ENCODE measurements at regions not wholly inside any gene's neighbourhood (a gene's known extent, or its start where the extent isn't known, plus 50 kb on each side); places are given as distances from the start of the nearest gene placed in this dataset.
"Not testable (repeated sequence)": the region's sequence is repeated elsewhere in the genome, so short reads cannot be mapped to it uniquely, and the experiment has no call there.

DNA sequence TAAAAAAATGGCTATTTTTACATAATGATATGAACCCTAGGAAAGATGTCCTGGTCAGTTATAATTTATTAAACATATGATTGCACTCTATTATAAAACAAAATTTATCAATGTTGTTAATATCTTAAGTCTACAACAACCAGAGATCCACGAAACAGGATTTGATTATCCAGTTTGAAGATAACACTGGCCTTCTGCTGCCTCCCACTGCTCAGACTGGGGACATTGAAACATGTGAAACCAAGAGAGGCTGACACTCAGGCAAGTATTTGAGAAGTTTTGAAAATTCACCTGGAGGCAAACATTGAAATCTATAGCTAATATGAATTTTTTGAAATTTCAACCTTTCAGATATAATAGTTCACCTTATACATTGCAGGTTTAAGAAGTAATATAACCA, 219.3 kb upstream of the HSF2 start:
- no peak for DNase-seq (ENCODE audit: low spot score)

DNA sequence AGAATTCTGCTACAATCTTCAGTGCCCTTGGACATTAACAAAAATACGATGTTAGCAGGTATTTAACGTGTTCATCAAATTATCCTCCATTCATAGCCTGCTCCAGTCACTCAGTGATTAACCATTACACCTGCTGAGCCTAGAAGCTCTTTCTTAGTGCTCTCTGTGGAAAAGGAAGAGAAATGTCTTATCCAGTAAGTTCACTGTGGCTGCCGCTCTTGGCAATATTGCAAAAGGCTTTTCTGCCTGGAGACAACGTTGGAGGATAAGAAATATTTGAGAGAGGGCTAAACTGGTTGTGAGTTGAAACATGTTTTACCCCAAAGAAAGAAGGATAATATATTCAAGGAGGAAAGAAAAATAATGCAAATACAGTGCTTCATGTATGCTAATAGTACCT, 217.4 kb upstream of the HSF2 start:
- DNase-seq (ENCODE audit: low spot score), result no peak

DNA sequence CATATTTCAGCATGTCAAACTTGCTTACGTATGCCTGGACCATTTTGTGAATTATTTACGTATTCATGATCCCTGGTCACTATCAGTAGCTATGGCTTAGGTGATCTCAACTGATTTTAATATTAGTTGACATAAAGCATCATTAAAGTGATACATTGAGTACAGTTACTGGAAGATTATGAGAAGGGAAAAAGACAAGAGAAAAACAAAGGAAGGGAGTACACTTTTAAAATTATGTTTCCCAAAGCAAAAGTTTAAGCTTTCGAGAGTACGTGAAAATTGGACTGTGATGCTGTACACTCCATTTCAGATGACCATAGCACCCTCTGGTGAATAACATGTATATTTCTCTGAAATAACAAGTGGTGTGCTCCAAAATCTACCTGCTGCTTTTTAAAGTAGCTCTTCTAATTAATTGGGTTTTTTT, 215.0 kb upstream of the HSF2 start:
- no peak for DNase-seq (ENCODE audit: low spot score)

DNA sequence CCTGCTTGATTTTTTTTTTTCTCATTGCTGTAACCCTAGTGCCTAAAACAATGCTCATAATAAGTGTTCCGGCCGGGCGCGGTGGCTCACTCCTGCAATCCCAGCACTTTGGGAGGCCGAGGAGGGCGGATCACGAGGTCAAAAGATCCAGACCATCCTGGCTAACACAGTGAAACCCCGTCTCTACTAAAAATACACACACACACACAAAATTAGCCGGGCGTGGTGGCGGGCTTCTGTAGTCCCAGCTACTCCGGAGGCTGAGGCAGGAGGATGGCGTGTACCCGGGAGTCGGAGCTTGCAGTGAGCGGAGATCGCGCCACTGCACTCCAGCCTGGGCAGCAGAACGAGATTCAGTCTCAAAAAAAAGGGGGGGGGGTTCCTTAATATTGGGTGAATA, 214.0 kb upstream of the HSF2 start:
- DNase-seq (ENCODE audit: low spot score), result not testable (repeated sequence)

DNA sequence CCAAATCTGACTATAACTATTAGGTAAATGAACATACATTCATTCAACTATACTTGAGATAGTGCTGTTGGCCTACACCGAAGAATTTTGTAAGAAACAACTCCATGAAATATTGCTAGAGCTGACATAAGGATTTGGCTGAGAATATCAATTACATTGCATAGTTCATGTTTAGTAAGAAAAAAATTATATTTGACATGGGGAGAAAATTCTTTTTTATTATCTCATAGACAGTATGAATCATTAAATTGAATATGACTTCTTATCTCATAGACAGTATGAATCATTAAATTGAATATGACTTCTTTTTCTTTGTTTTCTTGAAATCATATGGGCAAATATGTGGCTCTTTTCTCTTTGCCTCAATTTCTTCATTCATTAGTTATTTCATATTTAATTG, 212.3 kb upstream of the HSF2 start:
- DNase-seq (ENCODE audit: low spot score), result no peak

DNA sequence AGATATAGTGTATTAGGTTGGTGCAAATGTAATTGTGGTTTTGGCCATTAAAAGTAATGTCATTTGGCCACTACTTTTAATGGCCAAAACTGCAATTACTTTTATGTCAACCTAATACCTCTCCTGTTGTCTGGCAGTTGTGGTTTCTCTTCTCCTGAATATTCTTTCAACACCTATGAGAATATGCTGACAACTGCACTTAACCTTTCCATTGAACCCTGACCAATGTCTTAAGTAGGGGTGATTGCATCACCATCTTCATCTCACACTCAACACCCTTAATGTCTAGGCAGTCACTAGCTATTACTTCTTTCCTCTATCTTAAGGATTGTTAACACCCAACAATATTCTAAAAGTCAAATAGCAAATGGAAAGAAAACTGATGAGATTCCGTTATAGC, 200.5 kb upstream of the HSF2 start:
- no peak for DNase-seq (ENCODE audit: low spot score)

DNA sequence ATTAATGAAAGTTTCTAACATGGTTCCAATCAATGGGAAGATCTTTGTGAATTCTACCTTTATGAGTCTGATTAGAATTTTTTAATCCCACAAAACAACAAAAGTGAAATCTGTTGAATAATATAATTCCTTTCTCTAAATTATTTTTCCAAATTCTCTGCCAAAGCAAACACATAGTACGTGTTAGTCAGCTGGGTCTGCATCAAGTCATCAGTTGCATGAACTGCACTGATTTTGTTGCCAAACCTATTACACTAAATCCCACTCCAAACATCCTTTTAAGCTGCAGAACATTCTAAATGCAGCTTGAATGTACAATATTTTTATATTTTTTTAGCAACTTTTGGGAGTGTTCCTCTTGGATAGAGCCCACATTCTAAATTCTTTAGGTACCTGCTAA, 199.0 kb upstream of the HSF2 start:
- DNase-seq (ENCODE audit: low spot score), result no peak

DNA sequence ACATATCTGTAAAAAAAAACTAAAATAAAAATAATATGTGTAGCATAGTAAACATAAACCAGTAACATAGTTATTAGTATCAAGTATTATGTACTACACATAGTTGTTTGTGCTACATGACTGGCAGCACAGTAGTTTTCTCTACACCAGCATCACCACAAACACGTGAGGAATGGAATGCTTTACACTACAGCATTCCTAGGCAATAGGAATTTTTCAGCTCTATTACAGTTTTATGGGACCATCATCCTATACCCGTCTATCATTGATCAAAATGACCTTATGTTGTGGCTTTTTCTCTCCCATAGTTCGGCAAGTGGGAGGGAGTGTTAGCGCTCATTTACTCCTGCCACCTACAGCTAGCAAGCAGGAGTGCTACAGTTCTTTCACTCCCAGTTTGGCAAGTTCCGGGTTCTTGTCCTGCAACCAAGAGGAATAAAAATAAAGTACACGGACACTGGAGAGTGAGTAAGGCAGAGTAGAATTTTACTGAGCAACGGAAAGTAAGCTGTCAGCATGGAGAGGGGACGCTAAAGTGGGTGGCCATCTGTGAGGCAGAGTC, 196.8 kb upstream of the HSF2 start:
- DNase-seq (ENCODE audit: low spot score), result no peak

DNA sequence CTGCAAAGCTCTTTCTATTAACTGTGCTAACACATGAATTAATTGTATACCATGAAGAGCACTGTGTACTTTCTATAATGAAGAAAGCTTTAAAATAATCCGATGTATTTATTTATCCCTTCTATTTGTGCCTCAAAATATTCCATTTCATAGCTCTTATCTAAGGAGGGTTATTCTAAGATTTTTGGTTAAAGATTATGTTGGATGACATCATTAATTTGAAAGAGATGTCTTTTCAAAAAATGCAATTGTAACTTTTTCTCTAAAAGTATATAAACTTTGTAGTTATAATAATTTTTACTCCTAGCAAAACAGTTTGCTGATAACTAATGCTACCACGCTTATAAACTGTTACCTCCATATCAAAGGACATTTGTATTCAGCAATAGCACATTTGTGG, 192.4 kb upstream of the HSF2 start:
- no peak for DNase-seq (ENCODE audit: low spot score)

DNA sequence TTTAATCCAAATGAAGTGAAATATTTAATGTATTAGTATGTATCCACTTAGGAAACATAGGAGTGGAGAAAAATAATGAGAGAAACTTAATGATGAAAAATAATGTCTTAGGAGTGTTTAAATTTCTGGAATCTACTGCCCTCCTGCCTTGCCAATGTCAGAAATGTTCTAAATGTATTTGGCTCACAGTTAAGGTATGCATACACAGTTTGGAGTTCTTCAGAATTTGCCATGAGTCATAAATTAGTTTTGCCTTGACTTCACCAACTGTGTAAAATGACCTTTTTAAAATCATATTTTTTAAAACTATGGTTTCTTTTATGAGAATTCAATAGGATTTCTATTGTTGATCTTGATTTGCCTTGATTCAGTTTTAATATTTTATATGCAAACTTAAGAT, 191.7 kb upstream of the HSF2 start:
- no peak for DNase-seq (ENCODE audit: low spot score)

DNA sequence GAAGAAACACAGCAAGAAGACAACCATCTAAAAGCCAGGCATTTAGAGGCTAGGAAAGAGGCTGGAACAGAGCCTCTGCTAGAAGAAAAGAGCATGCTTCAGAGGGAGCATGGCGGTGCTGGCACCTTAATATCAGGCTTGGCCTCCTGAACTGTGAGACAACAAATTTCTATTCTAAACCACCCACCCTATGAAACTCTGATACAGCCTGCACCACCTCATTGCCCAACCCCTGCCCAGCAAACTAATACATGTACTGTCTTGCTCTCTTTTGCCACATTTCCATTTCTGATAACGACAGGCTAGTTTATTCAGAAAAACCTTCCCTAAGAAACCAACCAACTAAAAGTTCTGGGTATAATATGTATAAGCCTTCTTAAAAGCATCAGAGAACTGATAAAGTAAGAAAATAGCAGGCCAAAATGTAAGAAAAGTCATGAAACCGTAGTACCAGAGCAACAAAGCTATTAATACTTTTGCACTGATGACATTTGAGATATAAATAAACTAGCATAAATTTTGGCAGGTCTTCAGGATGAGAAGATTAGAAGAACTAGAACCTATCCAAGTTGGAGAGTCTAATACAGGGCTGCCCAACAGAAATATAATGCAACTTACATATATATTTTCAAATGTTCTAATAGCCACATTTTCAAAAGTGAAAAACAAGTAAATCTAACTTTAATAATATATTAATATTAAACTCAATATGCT, 184.7 kb upstream of the HSF2 start:
- DNase-seq (ENCODE audit: low spot score), result no peak

DNA sequence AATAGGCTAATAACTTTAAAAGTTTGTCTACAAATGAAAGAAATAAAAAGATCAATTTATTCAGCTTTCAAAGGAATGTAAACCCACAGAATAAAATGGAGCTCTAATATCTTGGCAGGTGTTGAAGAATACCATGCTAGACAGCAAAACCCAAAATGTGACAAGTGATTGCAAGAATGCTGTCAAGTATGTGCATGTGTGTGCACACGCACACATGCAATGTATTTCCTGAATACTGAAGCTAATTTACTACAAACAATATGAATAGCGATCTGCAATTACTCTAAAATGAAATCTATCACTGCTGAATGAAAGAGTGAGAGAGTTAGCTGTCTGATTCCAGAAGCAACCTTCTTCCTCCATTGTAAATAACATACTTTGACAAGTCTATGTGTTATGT, 179.2 kb upstream of the HSF2 start:
- DNase-seq (ENCODE audit: low spot score), result no peak

DNA sequence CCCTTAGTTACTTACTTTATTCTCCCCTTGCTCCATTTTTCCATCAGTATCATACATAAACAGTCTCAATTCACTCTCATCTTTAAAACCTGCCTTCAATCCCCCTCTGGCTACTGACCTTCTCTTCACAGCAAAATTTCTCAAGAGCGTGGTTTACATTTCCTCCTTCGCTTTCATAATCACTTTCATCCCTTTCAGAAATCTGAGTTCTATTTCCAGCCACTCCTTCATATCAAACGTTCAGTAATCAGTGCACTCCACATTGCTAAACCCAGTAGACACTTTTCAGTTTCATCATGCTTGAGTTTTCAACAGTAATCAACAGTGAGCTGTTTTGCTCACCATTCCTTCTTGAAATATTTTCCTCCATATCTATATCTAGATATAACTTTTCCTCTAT, 176.7 kb upstream of the HSF2 start:
- DNase-seq (ENCODE audit: low spot score), result no peak

DNA sequence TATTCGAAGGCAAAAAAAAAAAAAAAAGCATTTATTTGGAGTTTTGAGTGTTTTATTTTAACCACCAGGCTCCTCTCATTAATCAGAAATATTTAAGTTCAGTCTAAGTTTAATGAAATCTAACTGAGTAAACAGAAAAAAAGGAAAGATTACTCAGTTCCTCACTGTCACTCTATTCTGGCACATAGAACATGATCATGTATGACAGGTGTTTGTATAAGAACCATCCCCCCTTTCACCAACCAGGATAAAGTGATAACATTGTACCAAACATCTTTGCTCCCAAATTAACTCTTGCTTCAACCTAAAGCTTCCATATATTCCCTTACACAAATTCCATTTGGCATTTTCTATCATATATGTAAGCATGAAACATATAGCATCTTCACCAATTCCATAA, 176.2 kb upstream of the HSF2 start:
- no peak for DNase-seq (ENCODE audit: low spot score)

DNA sequence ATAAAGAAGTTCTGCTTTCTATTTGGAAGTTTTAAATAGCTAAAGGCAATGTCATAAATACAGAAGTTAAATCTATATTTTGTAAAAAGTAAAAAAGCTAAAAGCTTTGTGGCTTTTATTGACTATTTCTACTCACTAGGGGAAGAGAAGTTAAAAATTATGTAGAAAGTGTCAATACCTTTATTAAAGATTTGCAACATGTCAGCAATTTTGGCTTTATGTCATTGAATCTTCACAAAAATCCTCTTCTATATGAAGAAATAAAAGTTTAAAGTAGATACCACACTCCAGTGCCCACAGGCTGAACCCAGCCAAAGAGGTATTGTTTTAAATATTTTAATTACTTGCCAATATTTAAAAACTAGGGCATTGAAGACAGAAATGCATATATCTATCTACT, 160.6 kb upstream of the HSF2 start:
- DNase-seq (ENCODE audit: low spot score), result no peak

DNA sequence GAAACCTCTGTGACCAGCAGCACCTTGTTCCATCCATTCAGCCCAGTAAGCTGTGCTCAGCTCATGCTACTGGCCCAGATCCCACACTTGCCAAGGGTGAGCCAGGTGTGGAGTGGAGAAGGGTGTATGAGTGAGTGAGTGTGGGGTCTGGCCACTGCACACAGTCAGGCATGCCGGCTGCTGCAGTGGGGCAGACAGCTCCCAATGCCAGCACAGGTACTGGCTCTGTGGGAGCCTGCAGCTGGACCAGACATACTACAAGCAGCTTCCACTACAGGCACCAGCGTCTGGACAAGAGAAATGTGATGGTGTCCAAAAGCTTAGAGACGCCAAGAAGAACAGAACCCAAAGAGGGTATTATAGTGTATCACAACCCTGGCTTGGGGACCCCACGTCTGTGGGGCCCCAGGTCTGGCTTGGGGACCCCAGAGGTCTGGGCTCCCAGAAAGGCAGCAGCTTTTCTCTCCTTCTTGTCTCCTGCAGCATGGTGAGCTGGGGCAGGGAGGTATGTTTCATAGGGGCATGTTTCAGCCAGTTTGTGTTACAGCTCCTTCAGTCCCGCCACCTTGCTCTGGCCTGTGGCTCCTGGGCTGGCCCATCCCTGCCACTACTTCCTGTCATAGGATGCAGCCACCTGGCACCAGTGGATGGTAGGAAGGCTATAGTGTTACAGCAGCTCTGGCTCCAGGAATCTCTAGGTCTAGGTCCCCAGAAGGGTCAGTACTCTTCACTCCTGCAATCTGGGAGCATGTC, 152.4 kb upstream of the HSF2 start:
- DNase-seq (ENCODE audit: low spot score), result no peak

DNA sequence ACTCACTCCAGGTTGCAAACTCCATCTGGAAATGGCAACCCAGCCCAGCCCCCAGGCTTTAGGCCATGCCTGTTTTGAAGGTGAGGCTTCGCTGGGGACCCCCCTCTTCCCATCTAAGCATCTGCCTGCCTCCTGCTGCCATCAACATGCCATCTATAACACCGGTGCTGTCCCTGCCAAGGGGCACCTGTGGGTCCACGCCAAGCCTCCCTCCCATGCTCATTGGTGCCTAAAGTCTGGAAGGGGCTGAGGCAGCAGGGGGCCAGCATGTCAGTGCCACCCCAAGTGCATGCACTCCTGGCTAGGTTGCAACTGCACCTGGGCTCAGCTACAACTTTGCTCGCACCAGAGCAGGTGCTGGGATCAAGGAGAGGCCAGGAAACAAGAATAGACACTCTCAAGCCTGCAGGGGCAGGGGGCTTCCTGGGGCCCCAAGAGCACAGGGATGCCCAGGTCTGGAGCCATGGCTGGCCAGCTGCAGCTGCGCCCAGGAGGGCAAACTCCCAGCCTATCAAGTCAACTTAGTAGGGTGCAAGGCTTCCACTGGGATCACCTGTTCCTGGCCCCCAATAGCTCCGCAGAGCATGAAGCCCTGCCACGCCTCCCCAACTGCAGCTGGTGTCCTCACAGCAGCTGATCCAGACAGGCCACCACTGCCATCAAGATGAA, 151.3 kb upstream of the HSF2 start:
- DNase-seq (ENCODE audit: low spot score), result no peak

DNA sequence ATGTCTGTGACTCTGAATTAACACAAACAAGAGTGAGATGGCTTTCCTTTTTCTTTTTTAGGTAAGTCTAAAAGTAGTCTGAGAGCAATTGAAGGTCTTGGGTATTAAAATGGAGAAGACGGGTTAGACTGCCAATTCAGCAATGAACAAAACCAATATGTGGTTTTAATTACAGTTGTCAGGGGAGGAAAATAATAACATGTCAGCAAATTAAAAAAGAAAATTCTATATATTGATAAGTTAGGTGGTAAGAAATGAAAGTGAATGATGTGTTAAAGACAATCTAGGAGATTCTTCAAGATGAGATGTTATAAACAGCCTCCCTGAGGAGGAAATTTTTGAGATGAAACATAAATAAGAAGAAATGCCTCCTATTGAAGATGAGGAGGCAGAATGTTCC, 150.6 kb upstream of the HSF2 start:
- DNase-seq (ENCODE audit: low spot score), result no peak

DNA sequence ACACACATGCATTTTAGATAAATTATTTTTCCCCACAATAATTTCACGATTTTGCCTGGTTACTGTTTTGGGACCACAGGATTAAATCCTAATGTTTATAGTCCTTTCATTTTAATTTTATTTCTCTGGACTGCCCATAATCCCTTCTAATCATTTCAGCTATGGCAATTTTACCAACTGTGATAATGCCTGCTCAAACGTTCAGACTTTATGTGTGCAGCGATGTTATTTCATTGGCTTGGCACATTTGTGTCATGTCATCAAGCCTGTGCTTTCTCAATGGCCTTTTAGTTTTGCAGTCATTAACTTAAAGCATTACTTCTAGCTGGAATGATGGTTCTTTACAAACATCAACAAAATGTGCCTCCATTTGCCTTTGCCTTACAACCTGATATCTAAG, 140.6 kb upstream of the HSF2 start:
- no peak for DNase-seq (ENCODE audit: low spot score)

DNA sequence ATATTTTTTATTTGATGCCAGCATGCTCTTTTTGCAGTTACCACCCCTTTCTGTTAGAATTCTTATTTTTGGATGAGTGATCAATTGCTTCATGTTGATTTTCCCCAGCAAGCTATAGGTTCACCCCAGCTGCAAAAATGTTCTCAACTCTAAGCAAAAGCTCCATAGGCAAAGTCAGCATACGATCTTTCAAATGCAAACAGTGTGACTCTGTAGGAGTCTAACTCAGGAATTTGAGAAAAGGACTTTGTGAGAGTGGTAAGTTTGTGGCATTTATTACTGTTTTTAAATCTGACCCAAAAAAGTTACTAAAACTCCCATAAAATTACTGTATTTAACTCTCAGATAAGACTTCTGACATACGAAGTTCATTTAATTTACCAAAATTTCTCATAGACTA, 134.9 kb upstream of the HSF2 start:
- no peak for DNase-seq (ENCODE audit: low spot score)

DNA sequence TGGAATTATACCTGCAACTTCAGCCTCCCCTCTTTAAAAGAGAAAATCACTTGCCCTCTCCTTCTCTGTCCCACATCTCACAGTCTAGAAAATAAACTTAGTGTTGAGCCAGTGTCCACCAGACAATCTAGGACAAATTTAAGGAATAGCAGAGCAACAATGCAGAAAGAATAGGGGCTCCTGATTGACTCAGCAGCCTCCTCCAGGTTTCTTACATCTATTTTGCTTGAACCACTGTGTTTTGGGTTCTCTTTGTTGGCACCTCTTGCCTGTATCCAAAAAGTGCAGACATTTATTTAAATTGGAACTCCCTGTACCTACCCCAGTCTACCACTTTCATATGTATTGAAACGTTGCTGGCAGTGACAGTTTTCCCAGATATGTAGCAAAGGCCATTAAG, 133.7 kb upstream of the HSF2 start:
- DNase-seq (ENCODE audit: low spot score), result no peak

DNA sequence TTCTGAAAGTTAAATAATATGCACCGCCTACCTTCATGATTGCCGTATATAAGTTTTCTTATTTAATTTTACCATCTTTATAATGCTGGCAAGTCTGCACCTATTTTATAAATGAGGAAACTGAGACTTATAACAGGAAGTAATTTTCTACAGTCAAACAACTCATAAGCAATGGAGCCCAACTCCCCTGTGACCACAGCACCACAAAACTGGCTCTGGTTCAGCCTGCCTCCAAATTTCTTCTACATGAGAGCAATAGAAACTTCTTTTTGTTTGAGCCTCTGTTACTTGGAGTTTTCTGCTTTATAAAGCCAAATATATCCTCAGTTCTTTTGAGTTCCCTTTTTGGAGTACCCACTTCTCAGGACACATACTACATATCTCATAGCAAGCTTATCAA, 131.1 kb upstream of the HSF2 start:
- DNase-seq (ENCODE audit: low spot score), result no peak

DNA sequence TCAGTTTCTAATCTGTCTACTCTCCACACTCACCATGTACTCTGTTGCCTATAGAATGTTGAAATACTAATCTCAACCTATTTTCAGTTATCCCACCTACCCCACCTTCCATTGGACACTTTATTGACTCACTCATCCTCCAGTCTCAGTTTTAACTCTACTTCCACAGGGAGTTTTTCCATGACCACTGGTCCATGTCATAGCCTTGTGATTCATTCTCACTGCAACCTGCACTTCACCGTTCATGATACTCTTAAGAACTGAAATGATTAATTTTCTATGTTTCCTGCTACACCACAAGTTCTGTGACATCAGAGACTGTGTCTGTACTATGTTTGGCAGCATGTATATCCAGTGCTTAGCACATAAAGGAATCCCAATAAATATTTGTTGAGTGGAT, 122.8 kb upstream of the HSF2 start:
- DNase-seq (ENCODE audit: low spot score), result no peak
